Panc1 (cell line): ENCODE measurements at regions not wholly inside any gene's neighbourhood (a gene's known extent, or its start where the extent isn't known, plus 50 kb on each side); places are given as distances from the start of the nearest gene placed in this dataset.

Experiments
- ATAC-seq: fragments of 200-7000 bp; cut with Tn5 transposase; 2 replicates; pipeline ENCODE4 v1.9.1; 2020; ENCODE audit warnings: mild to moderate bottlenecking, moderate library complexity
- BruUV-seq: library from RNA; stranded (reverse); fragments of 400-500 nt; replicated peaks from 2 replicates; lab custom pipeline; 2021; lab: Mats Ljungman, UMichigan
- CTCF ChIA-PET: fragments of 300-600 bp; sonication (Branson Sonifier 250); formaldehyde crosslinking; loops from one replicate; lab custom pipeline; 2022; ENCODE audit warnings: antibody characterized with exemption; lab: Charles Lee
- POLR2A ChIA-PET: fragments of 300-600 bp; sonication (Branson Sonifier 250); formaldehyde crosslinking; loops from one replicate; lab custom pipeline; 2022; ENCODE audit warnings: antibody characterized with exemption; lab: Charles Lee
- DNase-seq: peaks from one replicate; pipeline ENCODE4 v3.0.0-alpha.2; 2010; ENCODE audit warnings: low read depth, low spot score
- H3K27ac ChIP-seq: 2 replicates; pipeline ENCODE4 v1.5.1; 2011; ENCODE audit warnings: mild to moderate bottlenecking, low read length, inconsistent platforms
- H3K27me3 ChIP-seq: fragments of 200-500 bp; sonication (Bioruptor generic); 2 replicates; pipeline ENCODE4 v1.6.0; 2014; ENCODE audit warnings: low read length, inconsistent platforms; ENCODE audit not compliant: control insufficient read depth, insufficient read depth
- H3K36me3 ChIP-seq: fragments of 200-500 bp; sonication (Bioruptor generic); 2 replicates; pipeline ENCODE4 v1.5.1; 2014; ENCODE audit warnings: inconsistent platforms, mild to moderate bottlenecking, low read length, moderate library complexity; ENCODE audit not compliant: control insufficient read depth, insufficient read depth
- H3K4me1 ChIP-seq: 2 replicates; pipeline ENCODE4 v1.5.1; 2011; ENCODE audit warnings: inconsistent platforms, mild to moderate bottlenecking, low read length, moderate library complexity; ENCODE audit not compliant: control insufficient read depth, insufficient read depth
- H3K4me3 ChIP-seq, 2 experiments: 2 replicates each; pipeline ENCODE4 v1.5.1; 2011 to 2012; ENCODE audit warnings: low read depth in 2 of 2, low read length in 2 of 2, mild to moderate bottlenecking in 2 of 2, inconsistent platforms in 1 of 2, moderate library complexity in 1 of 2
- H3K9me3 ChIP-seq: fragments of 200-500 bp; sonication (Bioruptor generic); 2 replicates; pipeline ENCODE4 v1.5.1; 2014; ENCODE audit warnings: low read depth, mild to moderate bottlenecking, inconsistent platforms, low read length, moderate library complexity; ENCODE audit not compliant: control insufficient read depth, insufficient read depth
- CTCF ChIP-seq: fragments of 450-650 bp; IDR thresholded peaks from 2 replicates; pipeline ENCODE4 v1.5.1; 2017; ENCODE audit warnings: mild to moderate bottlenecking
- POLR2AphosphoS5 ChIP-seq: IDR thresholded peaks from 2 replicates; pipeline ENCODE4 v1.6.1; 2012; ENCODE audit warnings: mild to moderate bottlenecking, low read depth, low read length, moderate library complexity
- SIN3A ChIP-seq: IDR thresholded peaks from 2 replicates; pipeline ENCODE4 v1.6.1; 2012; ENCODE audit warnings: low read depth, mild to moderate bottlenecking, low read length, moderate library complexity, borderline replicate concordance; ENCODE audit not compliant: insufficient read depth
- TCF7L2 ChIP-seq: IDR thresholded peaks from 2 replicates; pipeline ENCODE4 v1.6.1; 2011; ENCODE audit warnings: mild to moderate bottlenecking, low read depth, low read length, inconsistent platforms
- in situ Hi-C: cut with HindIII; loops from 2 replicates; pipeline ENCODE4 v1.10.0; 2016; ENCODE audit warnings: low sequenced_read_pairs, low pct_unique_long_range_greater_than_20kb
- intact Hi-C: fragments of 100-400 bp; cut with micrococcal nuclease; formaldehyde crosslinking; loops from one replicate; pipeline ENCODE4 v1.10.0; 2022; ENCODE audit not compliant: unreplicated experiment
- TF ChIP-seq, protein P1 (sequence below), 2 experiments: IDR thresholded peaks; 2 replicates each; pipeline ENCODE4 v1.6.1; 2011 to 2012; ENCODE audit warnings: low read depth in 2 of 2, control low read depth in 1 of 2, low read length in 1 of 2, mild to moderate bottlenecking in 1 of 2, moderate library complexity in 1 of 2; ENCODE audit not compliant: insufficient read depth in 1 of 2

DNA sequence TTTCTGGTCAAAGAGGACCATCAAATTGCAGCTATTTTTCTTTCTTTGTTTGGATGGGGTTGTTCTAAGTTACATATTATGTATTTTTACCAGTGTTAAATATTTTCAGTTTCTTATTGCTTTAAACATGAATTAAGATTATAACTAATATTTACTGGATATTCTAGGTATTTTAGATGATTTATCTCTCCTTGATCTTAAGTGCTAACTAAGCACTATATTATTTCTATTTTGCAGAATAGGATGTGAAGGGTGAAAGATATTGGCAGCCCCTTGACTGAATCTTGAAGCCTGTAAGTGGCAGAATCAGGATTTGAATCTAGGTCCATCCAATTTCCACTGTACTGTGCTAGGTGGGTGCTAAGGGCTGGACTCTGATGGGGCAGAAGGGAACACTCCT is 307.3 kb upstream of the CCL2 start:
- DNase-seq (no peak), ATAC-seq (no peak)
- ChIA-PET POLR2A (no interaction called here), CTCF (no interaction called here)
- Histone ChIP-seq H3K4me1 (no peaks in the 10 kb centered on the region), H3K9me3 (no peaks in the 10 kb centered on the region), H3K27ac (no peak overlapping the region), H3K4me3 (no peak overlapping the region), H3K27me3 (no peaks in the 10 kb centered on the region), H3K36me3 (no peaks in the 10 kb centered on the region)
- no TSS peak for BruUV-seq
- TF ChIP-seq TCF7L2, result no peak
- TF ChIP-seq SIN3A, result no peak
- TF ChIP-seq POLR2AphosphoS5, result no peak
- TF ChIP-seq CTCF, result no peak
- TF ChIP-seq, protein P1, sequence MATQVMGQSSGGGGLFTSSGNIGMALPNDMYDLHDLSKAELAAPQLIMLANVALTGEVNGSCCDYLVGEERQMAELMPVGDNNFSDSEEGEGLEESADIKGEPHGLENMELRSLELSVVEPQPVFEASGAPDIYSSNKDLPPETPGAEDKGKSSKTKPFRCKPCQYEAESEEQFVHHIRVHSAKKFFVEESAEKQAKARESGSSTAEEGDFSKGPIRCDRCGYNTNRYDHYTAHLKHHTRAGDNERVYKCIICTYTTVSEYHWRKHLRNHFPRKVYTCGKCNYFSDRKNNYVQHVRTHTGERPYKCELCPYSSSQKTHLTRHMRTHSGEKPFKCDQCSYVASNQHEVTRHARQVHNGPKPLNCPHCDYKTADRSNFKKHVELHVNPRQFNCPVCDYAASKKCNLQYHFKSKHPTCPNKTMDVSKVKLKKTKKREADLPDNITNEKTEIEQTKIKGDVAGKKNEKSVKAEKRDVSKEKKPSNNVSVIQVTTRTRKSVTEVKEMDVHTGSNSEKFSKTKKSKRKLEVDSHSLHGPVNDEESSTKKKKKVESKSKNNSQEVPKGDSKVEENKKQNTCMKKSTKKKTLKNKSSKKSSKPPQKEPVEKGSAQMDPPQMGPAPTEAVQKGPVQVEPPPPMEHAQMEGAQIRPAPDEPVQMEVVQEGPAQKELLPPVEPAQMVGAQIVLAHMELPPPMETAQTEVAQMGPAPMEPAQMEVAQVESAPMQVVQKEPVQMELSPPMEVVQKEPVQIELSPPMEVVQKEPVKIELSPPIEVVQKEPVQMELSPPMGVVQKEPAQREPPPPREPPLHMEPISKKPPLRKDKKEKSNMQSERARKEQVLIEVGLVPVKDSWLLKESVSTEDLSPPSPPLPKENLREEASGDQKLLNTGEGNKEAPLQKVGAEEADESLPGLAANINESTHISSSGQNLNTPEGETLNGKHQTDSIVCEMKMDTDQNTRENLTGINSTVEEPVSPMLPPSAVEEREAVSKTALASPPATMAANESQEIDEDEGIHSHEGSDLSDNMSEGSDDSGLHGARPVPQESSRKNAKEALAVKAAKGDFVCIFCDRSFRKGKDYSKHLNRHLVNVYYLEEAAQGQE (IDR thresholded peaks at IDR 0.05; ENCODE audit: insufficient read depth in 1 of 2, low read depth in 2 of 2, low read length in 1 of 2), result no peak
- in situ Hi-C loops, result no loop called here
- intact Hi-C loops, result no loop called here

- no peak for DNase-seq
- Histone ChIP-seq H3K4me1 (no peaks in the 10 kb centered on the region), H3K36me3 (no peaks in the 10 kb centered on the region), H3K4me3 (no peak overlapping the region), H3K27ac (no peak overlapping the region), H3K9me3 (no peaks in the 10 kb centered on the region), H3K27me3 (no peaks in the 10 kb centered on the region)
- ATAC-seq, result no peak
- POLR2A ChIA-PET, result no interaction called here
- in situ Hi-C loops, result no loop called here
- intact Hi-C loops, result no loop called here
- CTCF ChIA-PET, result no interaction called here
- no peak for TF ChIP-seq TCF7L2
- BruUV-seq, result no TSS peak
These were observed 306.8 kb upstream of the CCL2 start for GRCh38 chr17:33948309-33948708.

DNA sequence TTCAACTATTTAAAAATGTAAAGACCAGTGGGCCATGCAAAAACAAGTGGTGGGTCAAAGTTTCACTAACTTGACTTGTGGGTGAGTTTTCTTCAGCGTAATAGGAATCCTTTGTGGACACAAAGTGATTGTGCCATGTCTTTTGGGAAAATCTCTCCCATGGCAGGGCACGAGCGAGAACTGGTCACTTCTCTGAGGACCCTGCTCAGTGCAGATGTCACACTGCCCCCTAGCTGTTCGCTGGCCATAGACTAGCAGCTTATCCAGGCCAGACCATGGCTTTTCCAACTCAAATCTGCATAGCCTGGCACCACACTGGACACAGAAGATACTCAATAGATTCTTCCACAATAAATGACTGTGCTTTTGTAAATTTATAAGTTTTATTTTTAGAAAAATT is 306.0 kb upstream of the CCL2 start:
- intact Hi-C loops, result no loop called here
- DNase-seq (no peak), ATAC-seq (peak; percentile 65; the same call in 1 of the 2 replicates)
- peak; percentile 58 for TF ChIP-seq CTCF
- TF ChIP-seq POLR2AphosphoS5, result no peak
- Histone ChIP-seq H3K27ac (no peak overlapping the region), H3K27me3 (no peaks in the 10 kb centered on the region), H3K9me3 (no peaks in the 10 kb centered on the region), H3K4me3 (no peak overlapping the region), H3K36me3 (no peaks in the 10 kb centered on the region), H3K4me1 (no peaks in the 10 kb centered on the region)
- ChIA-PET CTCF (no interaction called here), POLR2A (no interaction called here)
- BruUV-seq, result no TSS peak
- in situ Hi-C loops, result no loop called here
